Neural progenitor cell (in vitro differentiated cells): ENCODE measurements at regions not wholly inside any gene's neighbourhood (a gene's known extent, or its start where the extent isn't known, plus 50 kb on each side); places are given as distances from the start of the nearest gene placed in this dataset.

ENCODE experiments used
- DNase-seq: peaks from one replicate; pipeline ENCODE4 v3.0.0-alpha.2; 2016; ENCODE audit warnings: low spot score
- H2AFZ ChIP-seq: fragments of 200-600 bp; sonication (generic); replicated peaks from 2 replicates; pipeline ENCODE4 v1.6.1; 2016; ENCODE audit warnings: antibody characterized with exemption
- H3F3A ChIP-seq: fragments of 200-600 bp; sonication (generic); 2 replicates; pipeline ENCODE4 v1.6.1; 2016; ENCODE audit warnings: antibody characterized with exemption, low read depth
- H3K27ac ChIP-seq: fragments of 200-600 bp; sonication (generic); 2 replicates; pipeline ENCODE4 v1.5.1; 2016; ENCODE audit warnings: mild to moderate bottlenecking
- H3K27me3 ChIP-seq: fragments of 200-600 bp; sonication (generic); 2 replicates; pipeline ENCODE4 v1.6.1; 2016; ENCODE audit warnings: mild to moderate bottlenecking, moderate library complexity
- H3K36me3 ChIP-seq: fragments of 200-600 bp; sonication (generic); 2 replicates; pipeline ENCODE4 v1.5.1; 2016
- H3K4me1 ChIP-seq: fragments of 200-600 bp; sonication (generic); 2 replicates; pipeline ENCODE4 v1.6.1; 2016; ENCODE audit warnings: mixed run types
- H3K4me2 ChIP-seq: fragments of 200-600 bp; sonication (generic); 2 replicates; pipeline ENCODE4 v1.6.1; 2016
- H3K4me3 ChIP-seq: fragments of 200-600 bp; sonication (generic); 2 replicates; pipeline ENCODE4 v1.5.1; 2016
- H3K79me2 ChIP-seq: fragments of 200-600 bp; sonication (generic); 2 replicates; pipeline ENCODE4 v1.6.1; 2016; ENCODE audit warnings: low read depth
- H3K9ac ChIP-seq: fragments of 200-600 bp; sonication (generic); 2 replicates; pipeline ENCODE4 v1.6.1; 2016
- H3K9me3 ChIP-seq: fragments of 200-600 bp; sonication (generic); 2 replicates; pipeline ENCODE4 v1.5.1; 2016; ENCODE audit warnings: low read depth
- H4K20me1 ChIP-seq: fragments of 200-600 bp; sonication (generic); 2 replicates; pipeline ENCODE4 v1.6.1; 2016; ENCODE audit warnings: low read depth
- H3K27ac Mint-ChIP-seq: 3 replicates; pipeline ENCODE4 v1.8.0; 2021; ENCODE audit warnings: mixed read lengths
- H3K27me3 Mint-ChIP-seq: 2 replicates; pipeline ENCODE4 v1.8.0; 2022; ENCODE audit warnings: low read depth, mild to moderate bottlenecking, inconsistent platforms, moderate library complexity, mixed read lengths; ENCODE audit not compliant: insufficient read depth
- H3K36me3 Mint-ChIP-seq: 3 replicates; pipeline ENCODE4 v1.8.0; 2021; ENCODE audit warnings: mixed read lengths
- H3K4me1 Mint-ChIP-seq: 3 replicates; pipeline ENCODE4 v1.8.0; 2021; ENCODE audit warnings: mixed read lengths
- H3K4me3 Mint-ChIP-seq: 3 replicates; pipeline ENCODE4 v1.8.0; 2021; ENCODE audit warnings: mild to moderate bottlenecking, moderate library complexity, mixed read lengths
- H3K9me3 Mint-ChIP-seq: 3 replicates; pipeline ENCODE4 v1.8.0; 2020; ENCODE audit warnings: mixed read lengths
- EZH2 ChIP-seq: fragments of 200-600 bp; sonication (generic); IDR thresholded peaks from 2 replicates; pipeline ENCODE4 v1.6.1; 2017; ENCODE audit warnings: antibody characterized with exemption, mild to moderate bottlenecking, moderate library complexity
- EZH2phosphoT487 ChIP-seq: fragments of 200-600 bp; sonication (generic); IDR thresholded peaks from 2 replicates; pipeline ENCODE4 v1.6.1; 2017; ENCODE audit warnings: antibody characterized with exemption
- TF ChIP-seq, protein P1 (sequence below): fragments of 200-600 bp; sonication (generic); IDR thresholded peaks from 2 replicates; pipeline ENCODE4 v1.5.1; 2017; ENCODE audit warnings: antibody characterized with exemption, mild to moderate bottlenecking

DNA sequence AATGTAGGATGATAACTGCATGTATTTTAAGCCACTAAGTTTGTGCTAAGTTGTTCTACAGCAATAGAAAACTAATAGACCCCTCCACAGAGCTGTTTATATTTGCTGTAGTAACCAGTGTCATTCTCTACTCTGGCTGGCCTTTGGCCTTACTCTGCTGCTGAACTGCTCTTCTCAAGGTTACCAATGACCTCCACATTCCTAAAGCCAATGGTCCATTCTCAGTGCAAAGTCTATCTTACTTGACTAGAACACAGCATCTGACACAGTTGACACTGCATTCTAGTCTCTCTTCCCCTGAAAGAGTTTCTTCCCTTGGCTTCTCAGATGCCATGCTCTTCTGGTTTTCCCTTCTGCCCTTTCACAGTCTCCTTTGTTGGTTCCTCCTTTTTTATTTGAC, 154.8 kb upstream of the CRY1 start:
- Histone ChIP-seq H3K4me3 (no peak overlapping the region), H4K20me1 (no peaks in the 10 kb centered on the region), H3K79me2 (no peaks in the 10 kb centered on the region), H3K27me3 (no peaks in the 10 kb centered on the region), H3K9me3 (no peaks in the 10 kb centered on the region), H2AFZ (no peak overlapping the region), H3F3A (no peaks in the 10 kb centered on the region), H3K27ac (no peak overlapping the region), H3K4me1 (no peaks in the 10 kb centered on the region), H3K9ac (no peak overlapping the region), H3K36me3 (no peaks in the 10 kb centered on the region), H3K4me2 (no peak overlapping the region)
- Mint-ChIP-seq H3K4me1 (peaks cover 6% of the 10 kb centered on the region), H3K27ac (no peak overlapping the region), H3K36me3 (no peaks in the 10 kb centered on the region), H3K4me3 (no peak overlapping the region), H3K9me3 (no peaks in the 10 kb centered on the region), H3K27me3 (peaks cover 2% of the 10 kb centered on the region)
- TF ChIP-seq EZH2phosphoT487 (no peak), EZH2 (no peak)
- TF ChIP-seq, protein P1, sequence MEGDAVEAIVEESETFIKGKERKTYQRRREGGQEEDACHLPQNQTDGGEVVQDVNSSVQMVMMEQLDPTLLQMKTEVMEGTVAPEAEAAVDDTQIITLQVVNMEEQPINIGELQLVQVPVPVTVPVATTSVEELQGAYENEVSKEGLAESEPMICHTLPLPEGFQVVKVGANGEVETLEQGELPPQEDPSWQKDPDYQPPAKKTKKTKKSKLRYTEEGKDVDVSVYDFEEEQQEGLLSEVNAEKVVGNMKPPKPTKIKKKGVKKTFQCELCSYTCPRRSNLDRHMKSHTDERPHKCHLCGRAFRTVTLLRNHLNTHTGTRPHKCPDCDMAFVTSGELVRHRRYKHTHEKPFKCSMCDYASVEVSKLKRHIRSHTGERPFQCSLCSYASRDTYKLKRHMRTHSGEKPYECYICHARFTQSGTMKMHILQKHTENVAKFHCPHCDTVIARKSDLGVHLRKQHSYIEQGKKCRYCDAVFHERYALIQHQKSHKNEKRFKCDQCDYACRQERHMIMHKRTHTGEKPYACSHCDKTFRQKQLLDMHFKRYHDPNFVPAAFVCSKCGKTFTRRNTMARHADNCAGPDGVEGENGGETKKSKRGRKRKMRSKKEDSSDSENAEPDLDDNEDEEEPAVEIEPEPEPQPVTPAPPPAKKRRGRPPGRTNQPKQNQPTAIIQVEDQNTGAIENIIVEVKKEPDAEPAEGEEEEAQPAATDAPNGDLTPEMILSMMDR, result no peak
- no peak for DNase-seq

DNA sequence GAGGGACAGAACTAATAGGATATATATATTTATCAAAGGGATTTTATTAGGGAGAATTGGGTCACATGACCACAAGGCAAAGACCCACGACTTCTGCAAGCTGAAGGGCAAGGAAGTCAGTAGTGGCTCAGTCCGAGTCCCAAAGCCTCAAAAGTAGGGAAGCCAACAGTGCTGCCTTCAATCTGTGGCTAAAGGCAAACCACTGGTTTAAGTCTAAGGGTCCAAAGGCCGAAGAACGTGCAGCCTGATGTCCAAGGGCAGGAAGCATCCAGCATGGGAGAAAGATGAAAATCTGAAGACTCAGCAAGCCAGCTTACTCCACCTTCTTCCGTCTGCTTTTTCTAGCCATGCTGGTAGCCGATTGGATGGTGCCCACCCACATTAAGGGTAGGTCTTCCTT, 157.9 kb upstream of the CRY1 start:
- Histone ChIP-seq H3K4me2 (no peak overlapping the region), H3K9me3 (no peaks in the 10 kb centered on the region), H4K20me1 (no peaks in the 10 kb centered on the region), H3F3A (no peaks in the 10 kb centered on the region), H3K27me3 (no peaks in the 10 kb centered on the region), H3K4me3 (no peak overlapping the region), H3K27ac (no peak overlapping the region), H2AFZ (no peak overlapping the region), H3K79me2 (no peaks in the 10 kb centered on the region), H3K4me1 (no peaks in the 10 kb centered on the region), H3K36me3 (no peaks in the 10 kb centered on the region), H3K9ac (no peak overlapping the region)
- no peaks in the 10 kb centered on the region for H3K9me3 Mint-ChIP-seq
- DNase-seq, result no peak
- H3K27me3 Mint-ChIP-seq, result no peaks in the 10 kb centered on the region
- peaks cover 6% of the 10 kb centered on the region for H3K4me1 Mint-ChIP-seq
- no peak overlapping the region for H3K4me3 Mint-ChIP-seq
- TF ChIP-seq EZH2 (no peak), EZH2phosphoT487 (no peak)
- TF ChIP-seq, protein P1, result no peak
- no peak overlapping the region for H3K27ac Mint-ChIP-seq
- H3K36me3 Mint-ChIP-seq, result no peaks in the 10 kb centered on the region

DNA sequence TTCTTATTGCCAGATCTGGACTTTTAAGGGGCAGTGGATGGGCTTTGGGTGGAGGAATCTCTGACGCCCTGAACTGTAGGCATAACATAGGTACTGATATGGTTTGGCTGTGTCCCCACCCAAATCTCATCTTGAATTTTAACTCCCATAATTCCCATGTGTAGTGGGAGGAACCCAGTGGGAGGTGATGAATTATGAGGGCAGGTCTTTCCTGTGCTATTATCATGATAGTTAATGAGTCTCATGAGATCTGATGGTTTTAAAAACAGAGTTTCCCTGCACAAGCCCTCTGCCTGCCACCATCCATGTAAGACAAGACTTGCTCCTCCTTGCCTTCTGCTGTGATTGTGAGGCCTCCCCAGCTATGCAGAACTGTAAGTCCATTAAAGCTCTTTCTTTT, 160.0 kb upstream of the CRY1 start:
- no peaks in the 10 kb centered on the region for H3K9me3 ChIP-seq
- no peaks in the 10 kb centered on the region for H4K20me1 ChIP-seq
- no peak for DNase-seq
- H3K4me3 Mint-ChIP-seq, result no peak overlapping the region
- no peaks in the 10 kb centered on the region for H3K4me1 ChIP-seq
- H3K4me1 Mint-ChIP-seq, result peaks cover 6% of the 10 kb centered on the region
- no peak overlapping the region for H3K4me3 ChIP-seq
- no peak overlapping the region for H2AFZ ChIP-seq
- no peaks in the 10 kb centered on the region for H3F3A ChIP-seq
- no peaks in the 10 kb centered on the region for H3K27me3 Mint-ChIP-seq
- no peak overlapping the region for H3K4me2 ChIP-seq
- no peaks in the 10 kb centered on the region for H3K9me3 Mint-ChIP-seq
- TF ChIP-seq EZH2phosphoT487 (no peak), EZH2 (no peak)
- TF ChIP-seq, protein P1, result no peak
- no peaks in the 10 kb centered on the region for H3K79me2 ChIP-seq
- no peaks in the 10 kb centered on the region for H3K36me3 ChIP-seq
- H3K9ac ChIP-seq, result no peak overlapping the region
- H3K27me3 ChIP-seq, result no peaks in the 10 kb centered on the region
- no peaks in the 10 kb centered on the region for H3K36me3 Mint-ChIP-seq
- no peak overlapping the region for H3K27ac Mint-ChIP-seq
- no peak overlapping the region for H3K27ac ChIP-seq
